IMR-90 (cell line): ENCODE measurements at regions not wholly inside any gene's neighbourhood (a gene's known extent, or its start where the extent isn't known, plus 50 kb on each side); places are given as distances from the start of the nearest gene placed in this dataset.

ENCODE experiments used
- CTCF ChIP-seq: conservative IDR thresholded peaks from 2 replicates; pipeline ENCODE4 v1.5.1; 2012; ENCODE audit warnings: mild to moderate bottlenecking, low read depth, low read length, improper control_type of control experiment
- MAFK ChIP-seq: IDR thresholded peaks from 2 replicates; pipeline ENCODE4 v1.6.1; 2012; ENCODE audit warnings: low read depth, low read length, improper control_type of control experiment
- MAZ ChIP-seq: IDR thresholded peaks from 2 replicates; pipeline ENCODE4 v1.6.1; 2012; ENCODE audit warnings: low read depth, mild to moderate bottlenecking, low read length, improper control_type of control experiment, moderate library complexity, borderline replicate concordance
- POLR2A ChIP-seq: IDR thresholded peaks from 2 replicates; pipeline ENCODE4 v1.6.1; 2012; ENCODE audit warnings: mild to moderate bottlenecking, low read depth, low read length
- RAD21 ChIP-seq: IDR thresholded peaks from 2 replicates; pipeline ENCODE4 v1.6.1; 2012; ENCODE audit warnings: low read length, improper control_type of control experiment
- RFX5 ChIP-seq: IDR thresholded peaks from 2 replicates; pipeline ENCODE4 v1.8.0; 2012; ENCODE audit warnings: low read depth, mild to moderate bottlenecking, low read length, moderate library complexity
- USF2 ChIP-seq: fragments of 150-350 bp; IDR thresholded peaks from 2 replicates; pipeline ENCODE4 v1.6.1; 2017; ENCODE audit warnings: mild to moderate bottlenecking, antibody characterized with exemption, low read length, low read depth

- TF ChIP-seq MAFK: no peak
- no peak for TF ChIP-seq CTCF
- TF ChIP-seq MAZ: no peak
- TF ChIP-seq RAD21: no peak
- TF ChIP-seq RFX5: no peak
- TF ChIP-seq POLR2A: no peak
- TF ChIP-seq USF2: no peak
Observed at GRCh38 chr12:127064207-127064606, 1202.8 kb upstream of the TMEM132C start.
